Spleen (tissue), 7 donors: ENCODE measurements at regions not wholly inside any gene's neighbourhood (a gene's known extent, or its start where the extent isn't known, plus 50 kb on each side); places are given as distances from the start of the nearest gene placed in this dataset.

ENCODE experiments used
- POLR2A ChIP-seq, 3 donors: fragments of 450-650 bp; IDR thresholded peaks; one replicate each; pipeline ENCODE4 v1.5.1; 2017; ENCODE audit warnings: antibody characterized with exemption in 3 of 3, mild to moderate bottlenecking in 1 of 3
- POLR2AphosphoS5 ChIP-seq, 3 donors: sonication (generic); formaldehyde crosslinking; IDR thresholded peaks; one replicate each; pipeline ENCODE4 v1.5.1; 2017; ENCODE audit warnings: antibody characterized with exemption in 3 of 3
- TF ChIP-seq, protein P1 (sequence below), 11 experiments: fragments of 200-600 bp in 7 of 11; fragments of 450-650 bp in 4 of 11; sonication (generic) in 4 of 11; IDR thresholded peaks in 8 of 11; conservative IDR thresholded peaks in 3 of 11; 1 replicate in 7 of 11; 2 replicates in 4 of 11; pipeline versions ENCODE4 v1.4.0 to v1.8.0; 2016 to 2021; ENCODE audit warnings: antibody characterized with exemption in 11 of 11, inconsistent platforms in 4 of 11, mild to moderate bottlenecking in 1 of 11
- donor health status: DM: no; HTN: no; CAD: no; lungs with moderate emphysema.
- donor health status: DM: no; HTN: no; CAD: no.
- donor health status: DM: no; HTN: no; CAD: no.

GRCh38 chr20:54282625-54283024 is 74.7 kb downstream of the PFDN4 start:
- TF ChIP-seq, protein P1, sequence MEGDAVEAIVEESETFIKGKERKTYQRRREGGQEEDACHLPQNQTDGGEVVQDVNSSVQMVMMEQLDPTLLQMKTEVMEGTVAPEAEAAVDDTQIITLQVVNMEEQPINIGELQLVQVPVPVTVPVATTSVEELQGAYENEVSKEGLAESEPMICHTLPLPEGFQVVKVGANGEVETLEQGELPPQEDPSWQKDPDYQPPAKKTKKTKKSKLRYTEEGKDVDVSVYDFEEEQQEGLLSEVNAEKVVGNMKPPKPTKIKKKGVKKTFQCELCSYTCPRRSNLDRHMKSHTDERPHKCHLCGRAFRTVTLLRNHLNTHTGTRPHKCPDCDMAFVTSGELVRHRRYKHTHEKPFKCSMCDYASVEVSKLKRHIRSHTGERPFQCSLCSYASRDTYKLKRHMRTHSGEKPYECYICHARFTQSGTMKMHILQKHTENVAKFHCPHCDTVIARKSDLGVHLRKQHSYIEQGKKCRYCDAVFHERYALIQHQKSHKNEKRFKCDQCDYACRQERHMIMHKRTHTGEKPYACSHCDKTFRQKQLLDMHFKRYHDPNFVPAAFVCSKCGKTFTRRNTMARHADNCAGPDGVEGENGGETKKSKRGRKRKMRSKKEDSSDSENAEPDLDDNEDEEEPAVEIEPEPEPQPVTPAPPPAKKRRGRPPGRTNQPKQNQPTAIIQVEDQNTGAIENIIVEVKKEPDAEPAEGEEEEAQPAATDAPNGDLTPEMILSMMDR (IDR thresholded peaks at IDR 0.05 in 8 of 11, conservative IDR thresholded peaks at IDR 0.05 in 3 of 11) = no peak
- TF ChIP-seq POLR2A (IDR thresholded peaks at IDR 0.05) (no peak), POLR2AphosphoS5 (IDR thresholded peaks at IDR 0.05) (no peak)
